HG03575 (cell line): ENCODE measurements at regions not wholly inside any gene's neighbourhood (a gene's known extent, or its start where the extent isn't known, plus 50 kb on each side); places are given as distances from the start of the nearest gene placed in this dataset.
"Not testable (repeated sequence)": the region's sequence is repeated elsewhere in the genome, so short reads cannot be mapped to it uniquely, and the experiment has no call there.

Experiments used
- ATAC-seq: cut with Tn5 transposase; IDR thresholded peaks from one replicate; pipeline ENCODE4 v1.9.1; 2021; ENCODE audit not compliant: unreplicated experiment, insufficient number of reproducible peaks, low FRiP score; ENCODE audit errors: extremely low read depth

DNA sequence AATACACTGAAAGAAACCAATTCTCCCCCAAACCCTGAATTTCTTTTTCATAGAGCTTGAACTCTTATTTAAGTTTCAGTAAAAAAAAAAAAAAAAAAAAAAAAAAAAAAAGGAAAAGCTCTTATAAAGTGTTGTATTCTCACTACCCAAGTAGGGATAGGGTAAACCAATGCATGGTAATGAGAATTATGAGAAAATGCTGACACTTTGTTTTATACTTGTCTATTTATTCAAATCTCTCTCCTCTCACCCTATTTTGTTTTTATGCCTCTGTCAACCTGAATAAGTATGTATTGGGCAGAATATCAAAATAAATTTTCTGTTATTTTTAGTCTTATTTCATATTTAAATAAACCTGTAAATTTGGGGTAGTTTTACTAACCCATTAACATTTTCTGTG lies 181.9 kb downstream of the GJA1 start:
- ATAC-seq, result no peak

DNA sequence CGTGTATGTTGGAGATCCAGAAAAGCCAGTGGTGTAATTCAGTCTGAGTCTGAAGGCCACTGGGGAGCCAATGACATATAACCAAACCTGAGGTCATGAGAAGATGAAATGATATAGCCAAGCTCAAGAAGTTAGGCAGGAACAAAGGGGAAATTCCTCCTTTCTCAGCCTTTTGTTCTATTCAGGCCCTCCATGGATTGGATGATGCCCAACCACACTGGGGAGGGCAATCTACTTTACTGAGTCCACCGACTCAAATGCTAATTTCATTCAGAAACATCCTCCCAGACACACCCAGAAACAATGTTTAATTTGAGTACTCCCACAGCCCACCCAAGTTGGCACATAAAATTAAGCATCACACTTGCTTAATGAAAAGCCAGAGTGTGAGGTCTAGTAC lies 183.6 kb downstream of the GJA1 start:
- ATAC-seq, result no peak

DNA sequence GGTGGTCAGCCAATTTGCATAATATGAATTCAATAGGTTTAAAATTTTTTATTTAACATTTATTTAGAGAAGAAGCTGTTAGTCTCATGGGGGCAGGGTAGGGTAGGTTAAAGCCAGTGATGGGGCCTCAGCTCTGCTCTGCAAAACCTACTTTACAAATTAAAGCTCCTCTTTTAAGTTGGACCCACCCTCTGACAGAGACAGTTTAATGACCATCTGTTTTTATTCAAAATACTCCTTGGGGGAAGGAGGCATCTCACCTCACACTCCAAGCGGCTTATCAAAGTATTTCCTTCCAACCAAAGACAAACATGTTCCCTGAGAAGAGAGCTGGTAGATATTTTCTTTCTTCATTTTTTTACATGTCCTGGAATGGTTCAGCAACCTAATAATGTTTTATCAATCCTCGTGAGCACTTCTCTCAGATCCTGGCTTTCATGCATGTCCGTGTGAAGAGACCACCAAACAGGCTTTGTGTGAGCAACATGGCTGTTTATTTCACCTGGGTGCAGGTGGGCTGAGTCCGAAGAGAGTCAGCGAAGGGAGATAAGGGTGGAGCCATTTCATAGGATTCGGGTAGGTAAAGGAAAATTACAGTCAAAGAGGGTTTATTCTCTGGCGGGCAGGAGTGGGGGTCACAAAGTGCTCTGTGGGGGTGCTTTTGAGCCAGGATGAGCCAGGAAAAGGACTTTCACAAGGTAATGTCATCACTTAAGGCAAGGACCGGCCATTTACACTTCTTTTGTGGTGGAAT lies 184.7 kb downstream of the GJA1 start:
- no peak for ATAC-seq

DNA sequence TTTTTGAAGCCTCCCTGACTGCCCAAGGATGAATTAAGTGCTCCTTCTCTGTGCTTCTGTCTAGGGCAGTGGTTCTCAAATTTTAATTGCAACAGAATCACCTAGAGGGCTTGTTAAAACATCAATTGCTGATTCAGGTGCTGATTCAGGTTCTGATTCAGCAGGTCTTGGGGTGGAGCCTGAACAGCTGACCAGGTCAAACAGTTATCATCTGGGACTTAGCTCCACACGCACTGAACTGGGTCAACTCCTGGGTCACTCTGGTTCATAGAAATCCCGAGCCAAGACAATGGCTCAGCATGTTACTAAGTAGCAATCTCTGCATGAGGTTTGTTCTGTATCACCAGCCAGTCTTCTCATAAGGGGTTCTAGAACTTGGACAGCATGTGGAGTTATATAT lies 192.3 kb downstream of the GJA1 start:
- no peak for ATAC-seq

DNA sequence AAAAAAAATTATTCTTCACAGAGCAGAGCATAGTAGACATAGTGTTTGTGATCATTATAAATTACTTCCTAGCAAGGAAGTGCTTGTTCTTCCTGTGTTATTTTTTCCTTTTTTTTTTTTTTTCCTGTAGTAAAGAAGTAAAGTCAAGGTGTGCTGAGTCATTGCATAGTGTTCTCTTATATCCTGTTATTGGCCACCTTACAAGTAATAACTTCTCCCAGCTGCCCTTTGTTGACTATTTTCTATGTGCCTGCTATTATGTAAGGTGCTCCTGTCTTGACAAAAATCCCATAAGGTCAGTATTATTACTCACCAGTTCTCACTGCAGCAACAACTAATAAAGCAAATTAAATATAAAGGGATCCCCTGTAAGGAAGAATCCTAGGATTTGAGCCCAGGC lies 195.3 kb downstream of the GJA1 start:
- no peak for ATAC-seq

DNA sequence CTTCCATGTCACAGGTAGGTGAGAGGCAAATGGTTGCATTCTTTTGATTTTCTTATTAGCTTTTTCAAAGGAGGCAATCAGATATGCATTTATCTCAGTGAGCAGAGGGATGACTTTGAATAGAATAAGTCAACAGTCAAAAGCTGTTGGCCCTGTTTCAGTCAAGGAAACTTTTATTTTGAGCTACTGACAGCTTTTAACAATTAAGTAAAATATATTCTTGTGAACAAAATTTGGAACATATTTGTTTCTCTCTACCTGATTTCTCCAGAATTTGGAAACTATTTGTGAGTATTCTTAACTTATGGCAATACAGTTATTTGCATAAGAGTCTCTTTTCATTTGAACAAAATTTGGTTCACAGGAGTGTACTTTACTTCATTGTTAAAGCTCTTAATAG lies 196.3 kb downstream of the GJA1 start:
- ATAC-seq, result not testable (repeated sequence)

DNA sequence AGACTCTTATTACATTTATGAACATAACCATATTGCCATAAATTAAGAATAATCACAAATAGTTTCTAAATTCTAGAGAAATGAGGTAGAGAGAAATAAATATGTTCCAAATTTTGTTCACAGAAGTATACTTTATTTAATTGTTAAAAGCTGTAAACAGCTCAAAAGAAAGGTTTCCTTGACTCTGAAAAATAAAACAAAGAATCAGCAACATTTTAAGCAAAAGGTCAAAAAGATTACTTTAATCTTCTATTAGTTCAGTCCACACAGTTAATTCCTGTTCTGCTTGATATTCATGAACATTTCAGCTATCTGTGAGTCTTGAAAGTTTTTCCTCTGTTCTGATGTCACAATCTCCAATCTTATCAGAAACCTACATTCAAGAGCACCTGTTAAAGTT lies 197.9 kb downstream of the GJA1 start:
- ATAC-seq, result no peak

DNA sequence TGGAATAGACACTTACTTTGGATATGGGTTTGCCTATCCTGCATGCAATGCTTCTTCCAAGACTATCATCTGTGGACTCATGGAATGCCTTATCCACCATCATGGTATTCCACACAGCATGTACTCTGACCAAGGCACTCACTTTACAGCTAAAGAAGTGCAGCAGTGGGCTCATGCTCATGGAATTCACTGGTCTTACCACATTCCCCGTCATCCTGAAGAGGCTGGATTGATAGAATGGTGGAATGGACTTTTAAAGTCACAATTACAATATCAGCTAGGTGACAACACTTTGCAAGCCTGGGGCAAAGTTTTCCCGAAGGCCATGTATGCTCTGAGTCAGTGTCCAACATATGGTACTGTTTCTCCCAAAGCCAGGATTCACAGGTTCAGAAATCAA lies 199.1 kb downstream of the GJA1 start:
- ATAC-seq, result not testable (repeated sequence)

DNA sequence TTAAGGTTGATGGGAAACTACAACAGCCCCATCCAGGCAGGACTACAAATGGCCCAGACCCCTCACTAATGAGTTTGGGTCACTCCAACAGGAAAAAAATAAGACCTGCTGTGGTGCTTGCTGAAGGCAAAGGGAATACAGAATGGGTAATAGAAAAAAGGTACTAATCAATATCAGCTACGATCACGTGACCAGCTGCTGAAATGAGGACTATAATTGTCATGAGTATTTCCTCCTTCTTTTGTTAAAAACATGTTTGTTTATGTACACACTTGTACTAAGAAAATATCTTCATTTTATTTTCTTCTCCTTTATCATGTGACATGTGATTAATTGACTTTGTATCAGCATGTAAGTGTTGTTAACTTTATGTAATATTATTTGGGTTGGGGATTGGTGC lies 199.9 kb downstream of the GJA1 start:
- no peak for ATAC-seq

DNA sequence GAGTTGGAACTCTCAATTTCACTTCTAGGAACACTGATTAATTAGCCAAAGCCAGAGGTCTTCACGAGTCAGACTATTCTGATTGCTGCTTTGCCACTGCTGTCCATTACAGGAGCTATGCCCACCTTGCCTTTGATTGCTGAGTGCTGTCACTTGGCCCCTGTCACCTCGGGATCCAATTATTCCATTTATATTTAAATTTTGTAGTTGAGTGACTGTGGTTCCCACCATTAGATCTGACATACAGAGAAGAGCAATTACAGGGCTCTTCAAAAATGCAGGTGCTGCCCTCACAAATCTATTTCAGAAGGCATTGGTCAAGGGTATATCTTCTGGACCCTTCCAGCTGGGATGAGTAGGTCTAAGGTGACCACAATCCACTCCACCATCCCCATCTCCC lies 200.8 kb downstream of the GJA1 start:
- not testable (repeated sequence) for ATAC-seq

DNA sequence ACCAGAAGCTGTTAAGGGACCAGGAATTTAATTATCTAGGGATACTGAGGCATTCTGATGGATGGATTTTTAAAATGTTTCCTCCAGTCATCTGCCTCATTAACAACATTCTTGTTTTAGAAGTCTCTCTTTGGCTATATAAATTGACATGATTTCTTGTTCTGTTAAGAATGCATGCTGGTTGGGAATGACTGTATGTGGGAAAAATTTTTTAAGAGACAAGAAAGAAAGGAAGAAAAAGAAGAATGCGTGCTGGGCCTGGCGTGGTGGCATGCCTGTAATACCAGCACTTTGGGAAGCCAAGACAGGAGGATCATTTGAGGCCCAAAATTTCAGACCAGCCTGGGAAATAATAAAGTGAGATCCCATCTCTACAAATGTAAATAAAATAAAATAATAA lies 203.6 kb downstream of the GJA1 start:
- no peak for ATAC-seq

DNA sequence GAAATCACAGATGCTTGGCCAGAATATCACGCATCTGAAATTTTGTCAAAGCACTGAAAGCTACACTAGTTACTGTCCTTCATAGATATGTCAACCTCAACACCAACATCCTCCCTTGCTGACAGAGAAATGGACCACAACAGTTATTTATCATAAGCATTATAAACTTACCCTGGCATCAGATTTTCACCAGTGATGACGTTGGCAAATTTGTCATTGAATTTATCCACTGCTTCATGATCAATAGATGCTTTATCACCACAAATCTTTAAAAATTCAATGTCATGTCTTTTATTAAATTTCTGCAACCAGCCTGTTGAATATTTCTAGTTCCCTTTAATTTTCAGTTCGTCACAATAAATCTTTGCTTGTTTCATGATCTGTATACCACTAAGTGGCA lies 205.7 kb downstream of the GJA1 start:
- no peak for ATAC-seq

DNA sequence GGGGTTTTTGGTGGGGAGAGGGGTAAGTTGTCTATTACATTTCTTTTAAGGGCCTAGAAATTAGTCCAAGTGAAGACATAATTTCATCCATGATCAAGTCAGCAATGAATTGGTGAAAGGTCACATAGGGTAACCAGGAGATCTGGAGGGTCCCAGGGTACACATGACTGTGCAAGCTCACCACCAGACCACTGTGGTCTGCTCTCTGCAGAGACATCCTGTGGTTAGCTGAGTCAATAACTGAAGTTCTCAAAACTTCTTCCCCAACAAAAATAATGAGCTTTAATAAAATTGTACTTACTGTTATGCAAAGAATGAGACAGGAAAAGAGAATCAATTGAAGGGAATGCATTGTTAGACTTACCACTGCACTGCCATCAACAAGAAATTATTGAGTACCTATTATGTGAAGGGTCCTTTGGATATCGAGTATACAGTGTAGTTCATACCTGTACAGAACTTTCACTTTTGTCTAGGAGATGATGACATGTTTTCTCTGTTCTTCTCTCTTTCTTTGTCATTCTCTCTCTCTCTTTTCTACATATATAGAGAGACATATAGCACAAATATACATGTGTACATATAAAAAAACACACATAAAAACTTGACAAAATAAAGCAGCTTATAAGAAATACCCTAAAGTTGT lies 209.8 kb downstream of the GJA1 start:
- no peak for ATAC-seq

DNA sequence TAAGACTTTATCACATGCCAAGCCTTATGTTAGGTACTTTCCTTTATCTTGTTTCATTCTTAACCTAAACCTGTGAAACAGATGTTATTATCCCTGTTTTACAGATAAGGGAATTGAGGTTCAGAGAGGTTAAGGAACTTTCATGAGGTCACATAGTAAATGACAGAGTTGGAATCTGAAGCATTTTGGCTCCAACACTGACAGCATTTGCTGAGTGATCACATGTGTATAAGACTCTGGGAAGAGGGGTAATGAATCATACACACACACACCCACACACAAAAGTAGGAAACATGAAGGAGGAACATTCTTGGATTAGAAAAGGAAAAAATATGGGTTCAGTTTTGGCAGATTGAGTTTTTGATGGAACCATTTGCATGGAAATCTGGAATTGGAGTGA lies 212.5 kb downstream of the GJA1 start:
- ATAC-seq, result no peak

DNA sequence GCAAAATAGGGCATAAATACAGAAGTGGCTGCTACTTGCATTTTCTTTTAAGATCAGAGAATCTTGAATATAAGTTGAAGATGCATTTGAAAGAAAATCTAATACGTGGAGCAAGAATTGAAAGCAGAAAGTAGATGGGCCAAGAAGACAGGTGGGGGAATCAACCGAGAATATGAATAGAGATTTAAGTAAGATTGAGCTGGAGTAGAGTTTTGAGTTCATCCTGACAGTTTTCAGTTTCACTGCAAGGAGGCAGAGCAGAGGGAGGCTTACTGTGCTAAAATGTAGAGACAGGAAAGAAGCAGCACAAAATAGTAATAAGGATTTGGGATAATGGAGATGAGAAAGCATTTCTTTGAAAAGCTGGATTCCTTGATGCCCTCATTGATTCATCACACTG lies 214.5 kb downstream of the GJA1 start:
- ATAC-seq, result no peak

DNA sequence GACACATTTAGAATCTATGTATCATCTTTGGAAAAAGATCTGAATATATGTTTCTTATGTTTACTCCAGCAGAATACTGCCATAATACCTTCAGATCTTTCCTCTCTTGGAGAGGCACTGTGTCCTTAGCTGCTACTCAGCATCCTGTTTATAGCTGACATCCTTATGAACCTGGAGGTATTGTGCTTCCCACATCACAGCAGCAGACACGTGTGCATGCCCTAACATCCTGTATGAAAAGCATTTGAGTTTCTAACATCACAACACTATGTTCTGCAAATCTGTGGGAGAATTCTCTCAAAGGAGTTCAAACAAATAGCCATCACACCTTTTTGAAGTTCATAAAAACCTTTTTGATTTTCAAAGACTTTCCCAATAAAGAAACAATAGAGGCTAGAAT lies 216.0 kb downstream of the GJA1 start:
- ATAC-seq, result no peak

DNA sequence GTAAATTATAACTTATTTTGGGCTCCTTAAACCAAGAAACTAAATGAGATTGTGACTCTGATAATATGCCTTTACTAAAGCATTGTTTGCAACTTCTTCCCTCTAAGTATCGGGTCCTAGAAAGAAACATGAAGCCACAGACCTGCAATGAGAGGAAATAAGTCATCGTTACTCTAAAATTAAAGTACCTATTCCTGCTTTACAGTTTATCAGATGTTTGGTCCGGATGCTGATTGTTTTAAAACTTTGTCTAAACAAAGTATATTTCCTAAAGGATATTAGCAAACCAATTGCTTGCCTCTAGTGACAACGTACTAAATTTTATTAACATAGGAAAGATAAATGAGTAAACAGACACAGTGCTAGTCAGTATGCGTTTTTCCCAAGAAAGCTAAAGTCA lies 216.8 kb downstream of the GJA1 start:
- ATAC-seq, result no peak

DNA sequence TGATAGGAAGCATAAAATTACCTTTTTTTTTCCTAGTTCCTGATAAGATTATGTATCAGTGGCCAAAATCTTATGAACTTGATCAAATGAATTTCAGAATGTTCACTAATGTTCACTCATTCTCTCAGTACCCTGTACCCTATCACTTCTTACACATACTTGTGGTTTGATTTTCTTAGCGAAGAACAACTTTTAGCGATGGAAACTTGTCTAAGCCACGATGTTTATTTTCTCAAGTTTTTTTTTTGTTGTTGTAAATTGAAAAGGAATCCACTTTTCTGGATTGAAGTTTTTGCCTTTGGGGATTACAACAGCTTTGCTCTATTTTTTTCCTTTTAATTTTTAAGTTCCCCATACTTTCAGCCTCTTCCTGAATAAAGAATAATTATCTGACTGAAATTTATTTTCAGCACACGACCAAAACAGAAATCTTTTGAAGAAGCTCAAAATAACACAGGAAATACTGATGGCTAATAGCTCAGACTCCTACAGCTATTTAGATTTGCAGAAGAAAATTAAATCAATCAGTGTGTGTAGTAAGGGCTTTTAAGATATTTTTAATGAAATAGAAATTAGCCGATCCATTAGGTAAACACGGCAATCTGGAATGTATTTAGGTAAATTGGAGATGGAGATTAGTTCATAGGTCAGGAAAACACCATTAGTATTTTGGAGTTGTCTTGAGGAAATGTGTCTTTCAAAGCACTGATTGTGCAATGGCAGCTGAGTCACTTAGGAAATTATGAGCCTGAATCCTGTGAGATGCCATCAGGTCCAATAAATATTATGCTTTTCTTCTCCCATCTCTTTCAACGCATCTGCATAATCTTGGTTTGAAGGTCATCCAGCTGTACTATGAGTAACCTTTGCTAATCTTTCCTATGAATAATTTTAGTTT lies 217.5 kb downstream of the GJA1 start:
- ATAC-seq, result no peak

DNA sequence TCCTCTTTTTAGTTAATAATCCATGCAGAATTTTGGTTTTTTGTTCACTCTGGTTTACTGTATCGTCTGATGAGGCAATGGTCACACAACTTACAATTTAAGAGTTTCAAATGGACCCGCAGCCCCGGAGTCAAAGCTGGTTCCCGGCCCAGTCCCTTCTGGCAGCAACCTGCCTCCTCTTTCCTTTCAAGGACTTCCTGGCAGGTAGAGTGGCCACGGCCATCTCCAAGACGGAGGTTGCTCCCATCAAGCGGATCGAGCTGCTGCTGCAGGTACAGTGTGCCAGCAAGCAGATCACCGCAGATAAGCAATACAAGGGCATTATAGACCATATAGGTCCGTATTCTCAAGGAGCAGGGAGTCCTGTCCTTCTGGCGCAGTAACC lies 218.2 kb downstream of the GJA1 start:
- ATAC-seq, result no peak

DNA sequence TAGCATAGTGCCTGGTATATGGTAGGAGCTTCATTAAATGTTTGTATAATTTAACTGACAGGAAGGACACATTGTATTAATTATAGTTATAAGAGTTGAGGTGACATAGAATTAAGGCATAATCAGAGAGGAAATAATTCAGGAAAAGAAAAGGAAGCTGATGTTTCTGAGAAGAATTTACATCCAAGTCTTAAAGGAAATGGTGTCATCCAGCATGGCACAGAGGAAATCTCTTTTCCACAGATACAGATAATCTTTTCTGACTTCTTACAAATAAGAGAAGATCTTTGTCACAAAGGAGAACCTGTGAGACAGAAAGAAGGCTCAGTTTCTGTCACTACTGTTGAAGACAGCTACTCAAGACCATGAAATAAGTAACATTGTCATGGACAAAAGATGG lies 222.5 kb downstream of the GJA1 start:
- ATAC-seq, result no peak
